GM21367 (cell line): ENCODE measurements at regions not wholly inside any gene's neighbourhood (a gene's known extent, or its start where the extent isn't known, plus 50 kb on each side); places are given as distances from the start of the nearest gene placed in this dataset.
"Not testable (repeated sequence)": the region's sequence is repeated elsewhere in the genome, so short reads cannot be mapped to it uniquely, and the experiment has no call there.

Experiments used
- ATAC-seq: cut with Tn5 transposase; IDR thresholded peaks from one replicate; pipeline ENCODE4 v1.9.1; 2021; ENCODE audit not compliant: unreplicated experiment

DNA sequence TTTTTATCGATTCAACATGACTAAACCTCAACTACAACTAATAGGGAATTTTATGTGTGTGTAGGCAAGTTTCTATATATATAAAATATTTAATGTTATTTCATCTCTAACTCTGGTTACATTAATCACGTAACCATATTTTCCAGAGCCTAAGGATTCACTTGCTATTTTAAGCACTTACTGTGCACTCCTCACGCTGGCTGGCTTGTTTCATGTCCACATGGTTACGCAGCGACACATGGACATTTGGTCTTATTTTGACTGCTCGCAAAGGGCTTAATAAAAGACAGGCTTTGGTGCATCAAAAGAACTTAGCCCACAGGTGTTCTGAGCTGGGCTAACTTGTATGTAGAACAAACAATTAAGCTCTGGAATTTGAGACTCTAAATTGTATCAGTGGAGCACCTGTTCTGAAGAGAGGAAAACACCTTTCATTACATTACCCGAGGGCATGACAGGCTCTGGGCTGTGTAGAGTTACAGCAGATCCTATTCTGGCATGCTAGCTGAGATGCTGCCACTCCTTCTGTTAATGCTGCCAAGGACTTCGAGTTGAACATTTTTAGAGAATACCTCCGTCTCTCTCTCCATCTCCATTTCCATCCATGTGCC is 130.0 kb upstream of the NR2F2 start:
- ATAC-seq = no peak

- no peak for ATAC-seq
These were observed 128.8 kb upstream of the NR2F2 start for GRCh38 chr15:96201696-96202095.

- ATAC-seq = not testable (repeated sequence)
These were observed 124.9 kb upstream of the NR2F2 start for GRCh38 chr15:96205588-96205987.

DNA sequence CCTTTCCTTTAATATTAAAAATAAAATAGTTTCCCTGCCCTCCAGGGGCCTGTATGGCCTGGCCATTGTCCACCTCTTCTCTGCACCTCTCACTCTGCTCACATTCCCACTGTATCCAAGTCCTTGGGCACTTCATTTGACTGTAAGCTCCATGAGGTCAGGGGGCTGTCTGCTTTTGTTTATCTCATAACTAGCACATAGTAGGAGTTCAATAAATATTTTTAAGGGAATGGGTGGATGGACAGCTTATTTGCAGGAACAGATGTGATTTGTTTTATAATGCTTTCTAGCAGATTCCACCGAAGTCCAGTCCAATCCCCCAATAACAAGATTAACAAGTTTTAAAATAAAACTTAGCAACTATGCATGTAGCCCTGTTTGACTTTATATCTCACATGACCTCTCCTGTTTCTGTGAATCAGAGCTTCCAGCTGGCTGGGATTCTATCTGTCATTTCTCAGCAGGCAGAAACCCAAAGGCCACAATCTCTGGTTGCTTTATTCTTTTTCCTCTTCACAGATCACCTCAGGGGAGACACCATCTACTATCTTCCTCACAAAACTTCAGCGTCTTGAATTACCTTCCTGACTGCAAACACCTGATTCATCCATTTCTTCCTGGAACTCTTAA is 123.0 kb upstream of the NR2F2 start:
- ATAC-seq = no peak

GRCh38 chr15:96209285-96209735 is 121.2 kb upstream of the NR2F2 start:
- no peak for ATAC-seq

GRCh38 chr15:96213045-96213444 is 117.5 kb upstream of the NR2F2 start:
- ATAC-seq = no peak

DNA sequence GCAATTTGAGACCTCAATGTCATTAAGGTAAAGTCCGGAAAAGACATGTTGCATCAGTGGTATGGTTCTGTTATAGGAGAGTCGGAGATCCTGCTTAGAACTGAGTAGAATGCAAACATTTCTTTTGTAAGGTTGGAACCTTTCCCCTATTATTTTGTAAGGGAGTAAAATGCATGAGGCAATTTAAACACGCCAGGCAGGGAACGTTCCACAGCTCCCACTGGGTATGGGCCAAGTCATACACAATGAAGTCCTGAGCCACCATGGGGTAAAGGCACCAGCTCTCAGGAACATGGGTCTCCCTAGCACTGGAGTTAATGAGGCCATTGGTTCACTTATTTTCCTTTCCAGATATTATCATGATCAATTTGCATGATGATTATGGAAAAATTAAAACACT is 116.6 kb upstream of the NR2F2 start:
- no peak for ATAC-seq

GRCh38 chr15:96216481-96216880 is 114.0 kb upstream of the NR2F2 start:
- not testable (repeated sequence) for ATAC-seq

- ATAC-seq = no peak
These were observed 112.5 kb upstream of the NR2F2 start for GRCh38 chr15:96217983-96218382.

DNA sequence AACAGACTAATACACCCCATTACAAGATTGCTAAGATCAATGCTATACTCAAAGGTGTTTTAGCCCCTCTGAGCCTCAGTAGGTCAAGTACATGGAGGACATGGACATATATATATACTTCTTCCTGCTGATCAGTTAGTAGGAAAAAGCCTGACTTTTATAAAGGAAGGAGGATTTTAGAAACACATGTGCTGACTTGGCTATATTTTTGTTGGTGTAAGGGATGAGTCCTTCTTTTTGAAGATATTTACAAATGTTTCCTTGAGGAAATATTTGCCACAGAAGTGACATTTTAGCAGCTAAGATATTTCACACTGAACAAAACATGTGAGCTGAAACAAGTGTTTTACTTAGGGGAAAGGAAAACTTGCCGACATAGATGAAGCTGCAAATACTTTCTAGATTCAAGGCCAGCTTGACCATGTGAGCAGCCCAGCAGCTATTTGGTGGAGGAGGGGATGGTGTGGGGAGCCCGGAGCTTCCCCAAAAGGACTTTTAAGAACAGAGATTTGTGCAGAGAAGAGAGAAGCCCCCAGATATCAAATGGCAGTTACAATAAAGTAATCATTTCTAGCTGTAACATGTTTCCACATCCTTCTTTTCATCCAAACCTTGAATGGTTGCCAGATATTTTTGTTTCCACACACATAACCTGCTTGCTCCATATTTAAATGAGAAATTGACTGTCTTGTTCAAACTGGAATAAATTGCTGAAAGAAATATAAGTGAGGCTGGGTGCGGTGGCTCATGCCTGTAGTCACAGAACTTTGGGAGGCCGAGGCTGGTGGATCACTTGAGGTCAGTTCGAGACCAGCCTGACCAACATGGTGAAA is 111.7 kb upstream of the NR2F2 start:
- no peak for ATAC-seq

- ATAC-seq = no peak
These were observed 110.8 kb upstream of the NR2F2 start for GRCh38 chr15:96219681-96220080.

DNA sequence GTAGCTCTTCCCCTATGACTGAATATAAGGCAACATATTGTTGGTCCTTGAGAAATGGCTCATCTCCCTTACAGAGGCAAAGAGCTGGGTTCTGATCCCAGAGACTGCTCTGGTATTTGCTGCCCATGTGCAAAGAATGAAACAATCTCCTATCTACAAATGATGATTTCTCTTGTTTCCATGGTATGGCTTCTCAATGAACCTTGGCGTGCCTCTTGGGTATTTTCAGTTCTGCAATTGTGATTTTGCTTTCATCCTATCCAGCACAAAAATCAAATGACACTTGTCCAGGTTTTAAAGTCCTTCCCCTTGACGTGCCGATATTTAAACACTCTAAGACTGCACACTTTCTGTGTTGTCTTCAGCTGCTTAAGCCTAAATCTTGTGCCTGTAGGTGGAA is 109.8 kb upstream of the NR2F2 start:
- no peak for ATAC-seq

DNA sequence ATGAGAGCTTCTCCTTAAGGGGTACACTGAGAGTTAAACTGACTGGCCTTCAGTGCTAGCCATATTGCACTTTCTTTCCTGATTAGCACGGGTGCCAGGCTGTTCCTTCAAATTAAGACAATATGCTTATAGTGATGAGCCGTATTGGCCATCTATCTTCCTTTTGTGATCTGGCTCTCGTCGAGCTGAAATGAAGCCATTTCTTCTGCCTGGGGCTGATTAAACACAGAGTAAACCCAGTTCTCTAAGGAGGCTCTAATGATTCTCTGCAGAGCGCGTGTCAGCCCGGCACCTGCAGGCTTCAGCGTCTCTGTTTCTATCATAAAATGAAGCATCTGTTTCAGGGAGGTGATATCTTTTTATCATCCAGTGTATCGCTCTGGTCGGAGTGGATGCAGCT is 107.5 kb upstream of the NR2F2 start:
- no peak for ATAC-seq

DNA sequence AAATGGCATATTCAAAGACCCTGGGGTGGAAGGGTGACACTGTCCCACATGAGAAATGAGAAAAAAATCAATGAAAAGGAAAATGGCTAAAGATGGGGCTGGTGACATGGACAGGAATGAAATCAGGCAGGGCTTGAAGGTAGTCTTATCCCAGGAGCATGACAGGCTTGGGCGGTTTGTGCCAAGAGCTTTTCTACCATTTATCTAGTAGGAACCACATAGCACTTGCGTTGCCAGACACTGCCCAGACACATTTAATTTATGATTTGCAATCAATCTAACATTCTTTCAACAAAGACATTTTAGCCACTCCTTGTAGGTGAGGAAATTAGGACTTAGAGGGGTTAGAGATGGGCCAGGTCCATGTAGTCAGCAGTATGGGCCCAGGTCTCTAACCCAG is 106.6 kb upstream of the NR2F2 start:
- ATAC-seq = no peak

DNA sequence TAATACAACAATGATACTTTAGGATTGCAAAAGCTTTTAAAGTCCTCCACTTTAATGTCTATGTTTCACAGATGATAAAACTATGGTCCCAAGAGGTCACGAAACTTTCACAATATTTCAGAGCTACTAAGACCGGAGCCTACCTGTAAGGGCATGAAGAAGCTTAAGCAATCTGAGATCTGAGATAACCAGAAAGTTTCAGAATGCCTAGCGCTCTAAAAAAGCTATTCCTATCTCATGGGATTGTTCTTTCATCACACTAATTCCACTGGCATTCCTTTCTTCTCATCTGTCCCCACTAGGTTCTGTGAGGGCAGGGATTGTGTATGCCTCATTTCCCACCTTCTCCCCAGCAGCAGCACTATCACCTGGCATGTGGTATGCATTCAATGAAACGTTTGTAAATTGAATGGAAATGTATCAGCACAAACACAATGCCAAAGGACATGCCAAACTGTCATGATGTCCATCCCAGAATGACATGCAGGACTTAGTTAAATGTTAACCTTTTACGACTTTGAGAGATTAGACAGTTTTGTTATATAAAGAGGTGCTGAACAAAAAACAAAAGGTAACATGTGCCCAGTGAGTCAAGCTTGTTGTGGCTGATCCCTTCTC is 104.7 kb upstream of the NR2F2 start:
- ATAC-seq = no peak

- ATAC-seq = no peak
These were observed 99.8 kb upstream of the NR2F2 start for GRCh38 chr15:96230526-96231181.

GRCh38 chr15:96232335-96232734 is 98.2 kb upstream of the NR2F2 start:
- ATAC-seq = no peak

DNA sequence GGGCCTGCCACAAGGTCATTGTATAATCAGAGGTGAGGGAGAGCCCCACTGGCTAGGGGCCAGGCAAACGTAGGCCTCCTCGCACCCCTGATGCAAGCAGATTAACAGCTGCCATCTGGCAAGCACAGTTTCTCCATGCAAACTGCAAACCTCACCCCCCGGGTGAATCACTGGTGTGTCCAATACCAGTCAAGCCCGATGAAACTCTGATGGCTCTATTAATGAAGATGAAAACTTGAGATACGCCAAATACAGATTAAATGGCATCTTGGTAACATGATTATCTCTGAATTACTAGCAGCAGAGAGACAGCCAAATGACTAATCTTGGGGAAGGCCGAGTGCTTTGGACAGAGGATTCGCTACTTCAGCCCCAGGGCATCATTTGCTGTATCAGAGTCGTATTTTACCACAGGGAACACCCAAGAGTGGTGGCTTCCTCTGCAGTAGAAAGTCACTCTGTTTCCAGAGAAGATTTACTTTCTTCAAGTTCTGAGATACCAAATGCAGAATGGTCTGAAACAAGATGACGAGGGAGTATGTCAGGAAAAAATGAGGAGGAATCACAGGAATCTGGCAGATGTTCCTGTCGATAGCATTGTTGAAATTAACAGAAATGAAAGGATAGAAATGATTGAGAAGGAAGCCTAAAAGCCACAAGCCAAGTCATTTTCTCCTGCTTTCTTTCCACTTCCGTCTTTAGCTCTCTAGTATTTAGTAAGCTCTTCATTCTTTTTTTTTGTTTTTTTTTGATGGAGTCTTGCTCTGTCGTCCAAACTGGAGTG is 96.2 kb upstream of the NR2F2 start:
- no peak for ATAC-seq

DNA sequence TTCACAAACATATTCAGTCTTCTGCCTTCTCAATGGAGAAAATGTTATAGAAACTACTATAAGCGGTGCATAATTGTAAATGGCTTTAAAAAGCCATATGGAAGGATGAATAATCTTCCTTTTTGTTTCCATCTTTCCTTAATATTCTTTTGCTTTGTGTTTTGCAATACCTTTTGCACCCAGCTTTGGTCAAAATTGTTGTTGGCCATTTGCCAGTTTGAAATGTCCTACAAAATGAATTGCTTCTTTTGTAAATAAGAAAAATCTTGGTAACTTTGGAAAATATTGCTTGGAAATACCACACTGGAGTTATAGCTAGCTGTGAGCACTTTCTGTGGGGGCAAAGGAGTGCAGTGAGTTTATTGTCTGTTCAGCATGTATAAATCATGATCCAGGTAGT is 93.5 kb upstream of the NR2F2 start:
- ATAC-seq = no peak

DNA sequence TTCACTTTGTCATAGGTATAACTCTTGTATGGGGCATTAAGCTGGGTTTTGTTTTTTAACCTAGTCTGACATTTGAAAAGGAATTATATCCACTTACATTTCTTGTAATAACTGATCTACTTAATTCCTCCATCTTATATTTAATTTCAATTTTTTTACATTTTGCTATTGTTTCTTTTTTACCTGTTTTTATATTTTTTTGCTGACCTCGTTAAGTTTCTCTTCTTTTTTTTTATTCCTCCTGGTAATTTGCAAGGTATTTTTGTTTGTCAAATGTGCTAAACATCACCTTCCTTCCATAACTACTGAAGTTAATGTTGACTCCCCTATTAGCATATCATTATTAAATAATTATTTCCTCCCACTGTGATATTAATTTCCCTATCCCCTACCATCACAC is 87.7 kb upstream of the NR2F2 start:
- ATAC-seq = no peak
